Tibial nerve (tissue), 4 donors: ENCODE measurements at regions not wholly inside any gene's neighbourhood (a gene's known extent, or its start where the extent isn't known, plus 50 kb on each side); places are given as distances from the start of the nearest gene placed in this dataset.

Experiments
- DNase-seq, 2 donors: peaks; one replicate each; pipeline ENCODE4 v3.0.0-alpha.2; 2019; ENCODE audit warnings: low spot score in 2 of 2
- H3K27ac ChIP-seq, 4 donors: fragments of 200-600 bp; sonication (generic) in 3 of 4; one replicate each; pipeline ENCODE4 v1.5.1; 2017 to 2019; ENCODE audit warnings: mild to moderate bottlenecking in 1 of 4
- H3K27me3 ChIP-seq, 2 donors: fragments of 200-600 bp; sonication (generic) in 1 of 2; one replicate each; pipeline versions ENCODE4 v1.5.1 to v1.6.0; 2017 to 2019
- H3K36me3 ChIP-seq, 3 donors: fragments of 200-600 bp; sonication (generic); one replicate each; pipeline ENCODE4 v1.5.1; 2018 to 2019
- H3K4me1 ChIP-seq, 4 donors: fragments of 200-600 bp; sonication (generic) in 3 of 4; one replicate each; pipeline ENCODE4 v1.5.1; 2017 to 2019
- H3K4me3 ChIP-seq, 4 donors: fragments of 200-600 bp; sonication (generic) in 3 of 4; one replicate each; pipeline ENCODE4 v1.5.1; 2017 to 2019; ENCODE audit warnings: mild to moderate bottlenecking in 1 of 4, moderate library complexity in 1 of 4
- H3K9me3 ChIP-seq, 4 donors: fragments of 200-600 bp; sonication (generic) in 3 of 4; one replicate each; pipeline ENCODE4 v1.5.1; 2017 to 2019
- CTCF ChIP-seq, 5 experiments: fragments of 200-600 bp in 3 of 5; fragments of 450-650 bp in 2 of 5; sonication (generic) in 3 of 5; IDR thresholded peaks; one replicate each; pipeline ENCODE4 v1.5.1; 2016 to 2019; ENCODE audit warnings: antibody characterized with exemption in 5 of 5, mild to moderate bottlenecking in 3 of 5, moderate library complexity in 2 of 5
- EP300 ChIP-seq, 2 donors: sonication (generic); formaldehyde crosslinking; IDR thresholded peaks; one replicate each; pipeline ENCODE4 v1.6.1; 2017; ENCODE audit warnings: antibody characterized with exemption in 2 of 2, mild to moderate bottlenecking in 1 of 2
- POLR2A ChIP-seq, 2 donors: fragments of 450-650 bp; IDR thresholded peaks; one replicate each; pipeline ENCODE4 v1.6.1; 2017; ENCODE audit warnings: antibody characterized with exemption in 2 of 2, mild to moderate bottlenecking in 2 of 2, moderate library complexity in 2 of 2
- WGBS, 2 donors: methylation state at CpG; one replicate each; pipeline ENCODE4 v1.1.5; 2018; 5-methylcytosine and 5-hydroxymethylcytosine counted together

- no peaks in the 10 kb centered on the region for H3K27me3 ChIP-seq
- no peak overlapping the region for H3K4me3 ChIP-seq
- DNase-seq, result no peak
- H3K36me3 ChIP-seq, result no peaks in the 10 kb centered on the region
- H3K27ac ChIP-seq, result no peak overlapping the region
- no peaks in the 10 kb centered on the region for H3K9me3 ChIP-seq
- 93 to 98% methylated on average over 2 of the region's 2 CpGs for WGBS, 2 donors
- no peak for TF ChIP-seq EP300 (IDR thresholded peaks at IDR 0.05)
- TF ChIP-seq POLR2A (IDR thresholded peaks at IDR 0.05), result no peak
- no peak for TF ChIP-seq CTCF (IDR thresholded peaks at IDR 0.05)
- peaks cover 0 to 12% (median 0%) of the 10 kb centered on the region in 4 donors for H3K4me1 ChIP-seq
These were observed 151.5 kb upstream of the STMND1 start for GRCh38 chr6:16950302-16950701.

GRCh38 chr6:16949716-16950115 lies 152.1 kb upstream of the STMND1 start:
- no peak overlapping the region for H3K4me3 ChIP-seq
- peaks cover 0 to 12% (median 0%) of the 10 kb centered on the region in 4 donors for H3K4me1 ChIP-seq
- no peak overlapping the region for H3K27ac ChIP-seq
- no peaks in the 10 kb centered on the region for H3K36me3 ChIP-seq
- no peaks in the 10 kb centered on the region for H3K27me3 ChIP-seq
- TF ChIP-seq EP300 (IDR thresholded peaks at IDR 0.05) (no peak), POLR2A (IDR thresholded peaks at IDR 0.05) (no peak), CTCF (IDR thresholded peaks at IDR 0.05) (no peak)
- DNase-seq, result no peak
- H3K9me3 ChIP-seq, result no peaks in the 10 kb centered on the region
- WGBS, 2 donors, result 60 to 76% methylated on average over 1 of the region's 1 CpG

- no peak overlapping the region for H3K27ac ChIP-seq
- TF ChIP-seq CTCF (IDR thresholded peaks at IDR 0.05), result no peak
- no peak for TF ChIP-seq EP300 (IDR thresholded peaks at IDR 0.05)
- TF ChIP-seq POLR2A (IDR thresholded peaks at IDR 0.05), result no peak
- WGBS, 2 donors, result 70 to 79% methylated on average over 2 of the region's 2 CpGs
These were observed 153.5 kb upstream of the STMND1 start for GRCh38 chr6:16948396-16948795.

GRCh38 chr6:16947375-16948015 lies 154.4 kb upstream of the STMND1 start:
- Histone ChIP-seq H3K4me3 (no peak overlapping the region), H3K9me3 (no peaks in the 10 kb centered on the region), H3K36me3 (no peaks in the 10 kb centered on the region), H3K27me3 (no peaks in the 10 kb centered on the region), H3K27ac (peak overlapping the region in 1 of 4 donors; percentile 36), H3K4me1 (peaks cover 0 to 12% (median 0%) of the 10 kb centered on the region in 4 donors)
- DNase-seq, result peak in 1 of 2 donors; percentile 43
- peak in 1 of 2 donors; percentile 58 for TF ChIP-seq EP300 (IDR thresholded peaks at IDR 0.05)
- TF ChIP-seq POLR2A (IDR thresholded peaks at IDR 0.05), result no peak
- WGBS, 2 donors, result 9 to 18% methylated on average over 4 of the region's 4 CpGs

More at GRCh38 chr6:16948396-16948795, 153.5 kb upstream of the STMND1 start:
- Histone ChIP-seq H3K36me3 (no peaks in the 10 kb centered on the region), H3K9me3 (no peaks in the 10 kb centered on the region), H3K27me3 (no peaks in the 10 kb centered on the region), H3K4me3 (no peak overlapping the region), H3K4me1 (peaks cover 0 to 12% (median 0%) of the 10 kb centered on the region in 4 donors)
- DNase-seq, result no peak

DNA sequence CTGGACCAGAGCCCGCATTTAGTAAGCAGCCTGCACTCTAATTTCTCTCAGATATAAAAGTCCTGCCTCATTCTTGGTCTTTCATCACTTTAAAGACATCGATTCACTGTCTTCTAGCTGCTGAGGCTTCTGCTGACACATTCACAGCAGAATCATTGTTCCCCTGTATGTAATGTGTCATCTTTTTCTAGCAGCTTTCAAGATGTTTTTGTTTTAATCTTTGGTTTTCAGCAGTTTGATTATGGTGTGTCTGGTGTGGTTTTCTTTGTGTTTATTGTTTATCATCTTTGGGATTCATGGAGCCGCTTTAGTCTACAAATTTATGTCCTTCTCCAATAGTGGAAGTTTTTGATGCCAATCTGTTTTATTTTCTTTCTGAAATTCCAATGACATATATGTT lies 157.3 kb upstream of the STMND1 start:
- Histone ChIP-seq H3K4me1 (peaks cover 0 to 12% (median 0%) of the 10 kb centered on the region in 4 donors), H3K27me3 (no peaks in the 10 kb centered on the region), H3K9me3 (no peaks in the 10 kb centered on the region), H3K4me3 (no peak overlapping the region), H3K36me3 (no peaks in the 10 kb centered on the region), H3K27ac (no peak overlapping the region)
- WGBS, 2 donors, result 78 to 82% methylated on average over 3 of the region's 3 CpGs
- DNase-seq, result no peak
- no peak for TF ChIP-seq CTCF (IDR thresholded peaks at IDR 0.05)
- TF ChIP-seq EP300 (IDR thresholded peaks at IDR 0.05), result no peak
- no peak for TF ChIP-seq POLR2A (IDR thresholded peaks at IDR 0.05)
